WI38 (cell line): ENCODE measurements at regions not wholly inside any gene's neighbourhood (a gene's known extent, or its start where the extent isn't known, plus 50 kb on each side); places are given as distances from the start of the nearest gene placed in this dataset.

Experiments used
- H3K4me3 ChIP-seq: 2 replicates; pipeline ENCODE4 v1.5.1; 2011; ENCODE audit warnings: low read depth, mild to moderate bottlenecking, control low read depth, low read length
- CTCF ChIP-seq: IDR thresholded peaks from 2 replicates; pipeline ENCODE4 v1.5.1; 2012; ENCODE audit warnings: low read depth, mild to moderate bottlenecking, control low read depth, low read length

- no peak overlapping the region for H3K4me3 ChIP-seq
- TF ChIP-seq CTCF: no peak
These were observed 174.4 kb upstream of the TOX3 start for GRCh38 chr16:52721331-52721730.

GRCh38 chr16:52718046-52718445 is 171.1 kb upstream of the TOX3 start:
- TF ChIP-seq CTCF: no peak

GRCh38 chr16:52713740-52714139 is 166.8 kb upstream of the TOX3 start:
- no peak overlapping the region for H3K4me3 ChIP-seq
- no peak for TF ChIP-seq CTCF

More at GRCh38 chr16:52718046-52718445, 171.1 kb upstream of the TOX3 start:
- H3K4me3 ChIP-seq: no peak overlapping the region

GRCh38 chr16:52709306-52709705 is 162.4 kb upstream of the TOX3 start:
- no peak for TF ChIP-seq CTCF
- no peak overlapping the region for H3K4me3 ChIP-seq

- no peak for TF ChIP-seq CTCF
- H3K4me3 ChIP-seq: no peak overlapping the region
These were observed 161.5 kb upstream of the TOX3 start for GRCh38 chr16:52708476-52708875.

- H3K4me3 ChIP-seq: no peak overlapping the region
- TF ChIP-seq CTCF: no peak
These were observed 160.9 kb upstream of the TOX3 start for GRCh38 chr16:52707676-52708337.

GRCh38 chr16:52705122-52705521 is 158.2 kb upstream of the TOX3 start:
- TF ChIP-seq CTCF: no peak
- H3K4me3 ChIP-seq: no peak overlapping the region
